DND-41 (cell line): ENCODE measurements at regions not wholly inside any gene's neighbourhood (a gene's known extent, or its start where the extent isn't known, plus 50 kb on each side); places are given as distances from the start of the nearest gene placed in this dataset.

Experiments used
- EZH2 ChIP-seq: IDR thresholded peaks from 3 replicates; pipeline ENCODE4 v1.6.1; 2012; ENCODE audit warnings: borderline replicate concordance, low read depth, mild to moderate bottlenecking, moderate library complexity, low read length, inconsistent platforms; ENCODE audit not compliant: severe bottlenecking
- TF ChIP-seq, protein P1 (sequence below): IDR thresholded peaks from 2 replicates; pipeline ENCODE4 v1.5.1; 2012; ENCODE audit warnings: borderline replicate concordance, low read length, moderate library complexity, mild to moderate bottlenecking; ENCODE audit not compliant: poor library complexity, severe bottlenecking; ENCODE audit errors: extremely low read depth

DNA sequence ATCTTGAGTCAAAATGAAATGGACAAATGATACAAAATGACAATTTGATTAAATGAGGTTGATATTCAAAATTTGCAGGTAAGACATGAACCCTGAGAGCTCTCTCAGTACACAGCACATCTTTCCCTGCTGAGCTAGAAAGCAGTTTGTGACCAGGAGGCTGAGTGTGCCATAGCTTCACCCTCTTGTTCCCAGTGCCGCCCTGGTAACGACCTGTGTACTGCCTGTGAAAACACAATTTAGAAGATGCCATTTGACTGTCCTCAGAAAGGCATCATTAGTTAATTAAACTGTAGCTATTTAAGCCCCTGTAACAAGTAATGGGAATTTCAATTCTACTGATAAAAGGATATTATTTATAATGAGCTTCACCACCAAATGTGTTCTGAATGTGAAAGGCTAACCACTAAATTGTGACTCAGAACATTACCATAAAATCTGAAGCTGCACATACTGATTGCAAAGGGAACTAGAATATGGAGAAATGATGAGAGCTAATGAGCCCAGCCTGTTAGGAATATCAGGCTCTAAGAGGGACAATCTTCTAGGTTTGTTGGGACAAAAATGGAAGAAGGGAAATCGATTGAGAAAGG lies 212.9 kb upstream of the ARPP21 start:
- TF ChIP-seq, protein P1, sequence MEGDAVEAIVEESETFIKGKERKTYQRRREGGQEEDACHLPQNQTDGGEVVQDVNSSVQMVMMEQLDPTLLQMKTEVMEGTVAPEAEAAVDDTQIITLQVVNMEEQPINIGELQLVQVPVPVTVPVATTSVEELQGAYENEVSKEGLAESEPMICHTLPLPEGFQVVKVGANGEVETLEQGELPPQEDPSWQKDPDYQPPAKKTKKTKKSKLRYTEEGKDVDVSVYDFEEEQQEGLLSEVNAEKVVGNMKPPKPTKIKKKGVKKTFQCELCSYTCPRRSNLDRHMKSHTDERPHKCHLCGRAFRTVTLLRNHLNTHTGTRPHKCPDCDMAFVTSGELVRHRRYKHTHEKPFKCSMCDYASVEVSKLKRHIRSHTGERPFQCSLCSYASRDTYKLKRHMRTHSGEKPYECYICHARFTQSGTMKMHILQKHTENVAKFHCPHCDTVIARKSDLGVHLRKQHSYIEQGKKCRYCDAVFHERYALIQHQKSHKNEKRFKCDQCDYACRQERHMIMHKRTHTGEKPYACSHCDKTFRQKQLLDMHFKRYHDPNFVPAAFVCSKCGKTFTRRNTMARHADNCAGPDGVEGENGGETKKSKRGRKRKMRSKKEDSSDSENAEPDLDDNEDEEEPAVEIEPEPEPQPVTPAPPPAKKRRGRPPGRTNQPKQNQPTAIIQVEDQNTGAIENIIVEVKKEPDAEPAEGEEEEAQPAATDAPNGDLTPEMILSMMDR = no peak
- TF ChIP-seq EZH2 = no peak
